Activated CD4-positive, CD25-positive, alpha-beta regulatory T cell treated with anti-CD3 and anti-CD28 coated beads, Interleukin-2, amount 50 U/mL, for 24 hours (primary cell): ENCODE measurements at regions not wholly inside any gene's neighbourhood (a gene's known extent, or its start where the extent isn't known, plus 50 kb on each side); places are given as distances from the start of the nearest gene placed in this dataset.

ENCODE experiments used
- ATAC-seq, 2 donors: fragments of 150-1000 bp; cut with Tn5 transposase; one replicate each; pipeline ENCODE4 v1.10.0; 2021; ENCODE audit warnings: mild to moderate bottlenecking in 1 of 2, moderate library complexity in 1 of 2

DNA sequence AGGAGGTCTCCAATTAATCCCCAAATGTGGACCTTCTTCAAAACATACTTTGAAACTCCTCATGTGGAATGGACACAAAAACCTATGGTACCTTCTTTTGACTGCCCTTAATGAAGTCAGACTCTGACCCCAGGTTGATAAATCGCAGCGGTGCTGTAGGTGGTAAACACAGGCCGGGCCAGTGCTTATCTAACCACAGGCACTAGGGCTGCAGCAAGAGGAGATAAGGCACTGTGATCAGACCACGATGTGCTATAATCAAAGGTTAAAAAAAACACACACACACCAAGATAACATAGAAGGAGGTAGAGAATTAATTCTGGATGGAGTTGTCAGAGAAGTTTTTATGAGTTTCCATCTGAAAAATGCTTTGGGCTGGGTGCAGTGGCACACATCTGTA is 52.3 kb upstream of the SIPA1L2 start:
- no peak for ATAC-seq

DNA sequence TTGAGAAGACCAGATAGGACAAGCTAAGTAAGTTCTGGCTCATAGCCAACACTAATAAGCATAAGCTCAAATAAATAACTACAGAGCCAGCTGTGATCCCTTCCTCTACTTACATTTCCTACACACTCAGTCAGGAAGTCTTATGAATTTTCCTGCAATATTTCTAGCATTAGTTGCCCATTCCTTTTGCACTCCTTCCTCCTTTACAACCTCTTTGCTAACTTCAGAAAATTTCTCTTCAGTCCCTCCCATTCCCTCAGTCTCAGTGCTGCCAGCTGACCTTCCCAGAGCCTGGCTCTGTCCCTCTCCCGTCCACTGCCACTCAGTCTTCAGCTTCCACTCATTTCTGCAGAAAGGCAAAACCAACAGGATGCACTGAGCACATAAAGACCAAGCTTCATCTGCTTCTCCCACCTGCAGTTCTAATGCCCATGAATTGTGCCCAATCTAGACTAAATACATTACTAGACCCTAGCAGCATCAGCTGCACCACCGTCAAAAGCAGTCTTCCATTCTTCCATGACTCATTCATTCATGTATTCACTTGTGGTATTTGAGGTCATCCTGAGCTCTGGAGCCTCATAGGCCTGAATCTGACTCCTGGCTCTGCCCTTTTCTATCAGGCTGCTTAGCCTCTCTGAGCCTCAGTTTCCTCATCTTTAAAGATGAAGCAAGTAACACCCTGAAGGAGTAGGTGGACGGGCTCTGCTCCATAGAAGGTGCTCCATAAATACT is 54.6 kb upstream of the SIPA1L2 start:
- no peak for ATAC-seq

DNA sequence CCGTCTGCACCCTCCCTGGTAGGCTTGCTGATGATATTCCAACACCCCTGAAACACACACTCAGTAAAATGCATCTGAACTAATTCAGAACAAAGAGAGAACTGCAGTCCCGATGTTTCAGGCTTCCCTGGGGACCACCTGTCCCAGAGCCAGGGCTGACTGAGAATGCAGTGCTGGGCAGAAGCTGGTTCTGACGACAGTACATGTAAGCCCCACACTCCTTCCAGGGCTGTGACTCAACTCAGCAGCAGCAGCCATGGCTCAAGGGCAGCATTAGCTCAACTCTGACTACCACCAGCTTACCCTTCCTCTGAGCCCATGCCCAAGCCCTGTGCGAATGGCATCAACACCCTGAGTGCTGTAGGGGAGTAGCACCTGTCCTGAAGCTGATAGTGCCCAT is 56.4 kb upstream of the SIPA1L2 start:
- no peak for ATAC-seq

DNA sequence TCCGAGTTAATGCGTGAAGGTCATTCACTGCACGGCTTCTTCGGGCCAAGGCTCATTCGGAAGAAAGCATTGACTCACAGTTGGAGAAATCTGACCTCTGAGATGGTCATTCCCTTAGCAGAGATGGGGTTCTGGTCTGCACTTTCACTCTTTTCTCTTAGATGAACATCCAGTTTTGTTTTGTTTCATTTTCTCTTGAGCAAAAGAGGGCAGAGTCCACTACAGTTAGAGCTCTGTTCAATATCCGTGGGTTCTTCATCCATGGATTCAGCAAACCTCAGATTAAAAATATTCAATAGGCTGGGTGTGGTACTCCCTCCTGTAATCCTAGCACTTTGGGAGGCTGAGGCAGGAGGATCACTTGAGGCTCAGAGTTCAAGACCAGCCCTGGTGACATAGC is 57.4 kb upstream of the SIPA1L2 start:
- ATAC-seq: no peak

DNA sequence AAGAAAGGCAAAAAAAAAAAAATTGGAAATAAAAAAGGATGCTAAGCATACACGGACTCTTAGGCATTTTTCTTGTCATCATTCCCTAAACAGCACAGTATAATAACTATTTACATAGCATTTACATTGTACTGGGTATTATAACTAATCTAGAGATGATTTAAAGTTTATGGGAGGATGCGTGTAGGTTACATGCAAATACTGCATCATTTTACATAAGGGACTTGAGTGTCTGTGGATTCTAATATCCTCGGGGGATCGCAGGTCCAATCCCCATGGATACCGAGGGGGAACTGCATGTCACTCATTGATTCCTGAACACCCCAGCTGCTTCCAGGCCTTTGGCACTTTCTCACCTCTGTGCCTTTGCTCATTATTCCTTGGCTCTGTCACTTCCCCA is 57.8 kb upstream of the SIPA1L2 start:
- no peak for ATAC-seq

DNA sequence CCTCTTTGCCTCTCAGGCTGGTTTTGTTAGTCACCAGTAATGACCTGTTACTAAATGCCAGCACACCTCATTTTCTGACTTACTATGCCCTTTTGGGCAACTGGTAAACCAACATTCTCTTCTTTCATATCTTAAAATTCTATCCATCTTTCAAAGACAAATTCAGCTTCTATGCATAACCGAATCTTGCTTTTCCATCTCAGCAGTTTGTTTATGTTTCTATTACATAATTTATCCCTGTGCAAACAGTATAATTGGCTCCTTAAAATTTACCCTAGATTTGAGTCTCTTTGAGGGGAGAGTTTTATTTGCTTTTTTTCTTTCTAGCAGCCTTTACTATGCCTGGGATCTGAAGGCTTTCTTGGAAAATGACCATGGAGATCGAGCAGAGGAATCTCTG is 58.5 kb upstream of the SIPA1L2 start:
- ATAC-seq: no peak

DNA sequence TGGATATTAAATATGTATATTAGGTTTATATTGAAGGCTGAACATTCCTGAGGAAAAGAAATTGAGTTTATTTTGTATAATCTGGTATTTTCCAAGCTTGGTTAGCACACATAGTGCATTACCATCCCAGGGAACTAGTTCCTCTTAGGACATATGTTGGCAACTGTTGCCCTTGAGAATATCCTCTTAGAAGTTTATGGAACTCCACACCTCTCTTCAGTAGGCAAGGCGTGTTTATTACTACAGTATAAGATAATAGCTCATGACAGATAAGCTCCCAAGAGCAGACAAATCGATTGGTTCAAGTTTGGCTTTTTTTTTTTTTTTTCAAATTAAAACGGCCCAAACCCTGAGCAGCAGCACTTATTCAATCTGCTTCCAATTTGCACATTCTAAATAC is 59.8 kb upstream of the SIPA1L2 start:
- no peak for ATAC-seq

DNA sequence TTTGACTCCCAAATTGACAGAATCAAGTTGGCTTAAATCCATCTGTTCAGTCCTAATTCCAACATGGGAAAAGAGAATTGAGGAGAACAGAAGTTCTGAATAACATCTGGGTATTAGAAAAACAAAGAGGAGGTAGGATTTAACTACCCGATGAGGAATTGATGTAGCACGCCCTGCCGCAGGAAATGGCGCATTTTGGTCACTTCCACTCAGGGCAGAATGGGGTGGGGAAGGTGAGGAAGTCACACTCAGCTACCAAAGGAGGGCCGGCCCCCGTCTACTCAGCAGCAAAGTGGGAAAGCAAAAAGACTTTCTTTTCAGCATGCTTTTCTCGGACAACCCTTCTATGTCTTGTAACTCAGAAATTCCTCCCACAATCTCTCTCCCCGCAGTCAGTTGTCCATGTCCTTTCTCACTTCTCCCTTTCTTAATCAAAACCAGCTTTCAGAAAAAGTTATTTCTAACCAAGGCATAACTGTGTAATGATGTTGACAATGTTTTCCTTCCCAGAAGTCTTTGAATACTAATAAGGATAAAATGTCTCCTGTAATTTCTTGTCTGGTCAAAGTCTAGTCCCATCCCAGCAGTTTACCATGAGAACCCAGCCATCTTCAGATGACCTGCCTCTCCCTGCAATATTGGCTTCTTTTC is 60.5 kb upstream of the SIPA1L2 start:
- ATAC-seq: no peak

DNA sequence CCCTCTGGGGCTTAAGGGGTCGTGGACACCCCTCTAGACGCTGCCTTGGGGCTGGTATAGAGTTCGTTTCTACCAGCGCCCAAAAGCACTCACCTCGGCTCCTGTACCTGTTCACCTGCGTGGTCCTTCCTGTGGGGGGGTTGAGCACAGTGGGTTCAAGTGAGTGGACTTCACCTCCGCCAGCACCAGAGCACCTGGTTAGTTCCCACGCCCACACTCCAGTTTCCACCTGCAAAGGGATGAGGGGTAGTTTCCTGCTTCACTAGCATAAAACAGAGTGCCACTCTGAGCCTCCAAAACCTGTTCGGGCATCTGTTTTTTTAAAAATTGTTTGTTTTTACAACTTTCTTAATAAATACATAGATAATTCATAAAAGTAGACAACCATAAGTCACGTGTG is 64.5 kb upstream of the SIPA1L2 start:
- no peak for ATAC-seq

DNA sequence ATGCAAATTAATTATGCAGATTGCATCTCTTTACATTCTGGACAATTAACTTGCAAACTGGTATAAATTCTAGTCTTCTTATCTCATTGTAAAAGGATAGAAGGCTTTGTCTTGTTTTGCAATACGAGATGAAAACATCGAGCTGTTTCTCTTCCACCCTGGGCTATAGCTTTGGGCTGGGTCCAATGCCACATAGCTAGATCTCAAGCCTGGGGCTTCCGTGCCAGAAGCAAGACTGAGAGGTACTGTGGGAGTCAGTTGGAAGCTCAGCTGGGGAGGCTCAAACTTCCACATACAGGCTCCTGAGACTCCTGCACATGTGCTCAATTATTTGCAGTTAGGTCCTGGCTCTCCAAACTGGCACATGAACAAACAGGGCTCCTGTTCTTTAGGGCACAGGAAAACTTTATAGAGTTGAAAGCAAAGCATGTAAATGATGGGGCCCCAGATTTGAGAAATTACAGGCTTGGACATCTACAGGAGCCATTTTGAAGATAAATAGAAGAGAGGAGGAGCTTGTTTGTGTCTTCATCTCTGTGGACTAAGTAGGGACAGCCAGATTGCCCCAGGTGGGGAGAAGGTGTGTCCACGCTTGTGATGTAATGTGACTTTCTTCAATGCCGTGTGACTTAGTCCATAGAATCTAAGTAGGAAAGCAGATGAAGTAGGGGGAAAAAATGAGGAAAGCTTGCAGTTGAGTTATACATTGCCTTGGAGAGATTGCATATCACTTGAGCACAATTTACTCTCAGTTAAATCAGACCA is 65.9 kb upstream of the SIPA1L2 start:
- ATAC-seq: no peak

DNA sequence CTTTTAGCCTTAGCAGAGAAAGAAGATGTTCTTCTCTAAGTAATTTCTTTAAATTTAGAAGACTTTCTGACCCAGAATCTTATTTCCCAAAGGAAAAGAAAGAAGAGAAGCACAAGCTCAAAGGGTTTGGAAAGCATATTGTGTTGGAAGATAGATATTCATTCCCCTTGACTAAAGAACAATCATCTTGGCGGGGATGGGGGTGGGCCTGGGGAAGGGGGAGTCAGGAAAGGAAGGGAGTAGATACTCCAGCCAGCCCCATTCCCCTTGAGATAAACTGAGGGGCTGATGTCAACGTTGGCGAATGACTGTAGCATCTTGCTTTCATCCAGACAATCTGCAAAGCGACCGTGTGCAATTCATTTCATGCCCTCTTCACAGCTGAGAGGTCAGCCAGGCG is 66.5 kb upstream of the SIPA1L2 start:
- no peak for ATAC-seq

DNA sequence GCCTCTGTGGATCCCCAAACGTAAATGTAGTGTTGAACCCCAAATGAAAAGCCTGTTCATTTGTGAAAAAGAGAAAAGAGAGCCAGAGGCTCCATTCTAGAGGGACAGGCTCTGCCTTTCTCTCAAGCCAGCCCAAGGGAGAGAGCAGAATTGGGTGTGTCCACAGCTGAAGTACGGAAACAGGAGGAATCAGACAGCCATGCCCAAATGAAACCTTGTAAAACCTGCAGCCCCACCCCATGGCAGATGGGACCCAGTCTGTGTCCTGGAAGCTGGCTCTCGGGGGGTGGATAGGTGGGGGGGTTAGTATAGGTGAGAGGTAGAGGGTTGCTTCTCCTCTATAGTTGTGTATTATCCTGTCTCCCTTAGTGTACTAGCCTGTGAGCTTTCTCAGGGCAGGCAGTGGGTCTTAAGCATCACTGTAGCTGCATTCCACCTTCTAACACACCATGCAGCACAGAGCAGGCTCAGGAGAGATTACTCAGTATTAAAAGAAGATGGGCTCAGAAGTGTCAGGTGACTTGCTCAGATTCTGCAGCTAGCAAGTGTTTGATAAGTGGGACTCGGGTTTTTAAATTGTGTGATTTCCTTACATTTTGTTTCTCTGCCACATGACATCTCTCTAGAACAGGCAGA is 67.4 kb upstream of the SIPA1L2 start:
- no peak for ATAC-seq

DNA sequence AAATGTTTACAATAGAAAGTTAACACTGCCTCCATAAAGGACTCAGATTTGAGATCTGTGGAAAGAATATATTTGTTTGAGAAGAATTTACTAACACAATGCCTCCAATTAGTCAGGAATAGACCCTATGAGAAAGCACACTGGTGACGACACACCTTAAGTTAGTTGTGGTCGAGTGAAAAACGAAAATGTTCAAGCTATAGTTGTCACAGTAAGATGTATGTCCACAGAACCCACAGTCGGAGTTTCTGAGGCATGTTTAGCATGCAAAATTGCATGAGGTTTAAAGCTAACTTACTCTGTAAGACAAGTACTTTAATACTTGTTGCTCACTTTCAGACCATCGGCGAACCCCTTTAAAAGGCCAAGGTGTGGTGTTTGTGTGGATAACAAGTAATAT is 69.9 kb upstream of the SIPA1L2 start:
- no peak for ATAC-seq

DNA sequence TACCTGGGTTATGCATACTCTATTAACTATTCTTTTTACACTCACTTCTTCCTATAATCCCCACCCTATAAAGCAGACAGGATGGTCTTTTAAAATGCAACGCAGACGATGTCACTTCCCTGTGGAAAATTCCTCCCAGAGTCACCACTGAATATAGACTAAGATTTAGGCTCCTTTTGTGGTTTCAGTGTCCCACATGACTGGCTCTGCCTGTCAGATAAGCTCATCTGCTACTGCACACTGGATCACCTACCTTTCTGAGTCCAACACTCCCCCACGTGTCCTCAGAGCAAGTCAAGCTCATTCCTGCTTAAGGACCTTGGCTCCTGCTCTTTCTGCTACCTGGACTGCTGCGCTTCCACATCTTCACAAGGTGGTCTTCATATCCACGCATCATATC is 73.0 kb upstream of the SIPA1L2 start:
- ATAC-seq: no peak

DNA sequence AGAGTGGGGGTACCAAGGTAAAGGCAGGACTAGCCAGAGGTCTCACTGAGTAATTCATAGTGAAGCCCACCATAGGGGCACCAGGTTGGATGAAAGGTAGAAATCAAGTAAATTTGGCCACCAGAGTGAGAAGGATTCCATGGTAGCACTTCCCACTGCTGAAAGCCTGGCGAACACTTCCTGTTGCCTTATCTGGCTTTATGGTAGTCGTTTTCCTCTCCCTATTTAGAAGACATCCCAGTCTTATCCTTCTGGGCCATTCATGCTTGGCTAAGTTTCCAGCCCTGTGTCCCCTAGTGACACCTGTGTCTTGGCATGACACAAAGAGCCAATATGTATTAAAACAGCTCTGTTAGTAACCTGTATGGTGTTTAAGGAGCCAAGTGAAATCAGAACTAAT is 74.3 kb upstream of the SIPA1L2 start:
- ATAC-seq: no peak

DNA sequence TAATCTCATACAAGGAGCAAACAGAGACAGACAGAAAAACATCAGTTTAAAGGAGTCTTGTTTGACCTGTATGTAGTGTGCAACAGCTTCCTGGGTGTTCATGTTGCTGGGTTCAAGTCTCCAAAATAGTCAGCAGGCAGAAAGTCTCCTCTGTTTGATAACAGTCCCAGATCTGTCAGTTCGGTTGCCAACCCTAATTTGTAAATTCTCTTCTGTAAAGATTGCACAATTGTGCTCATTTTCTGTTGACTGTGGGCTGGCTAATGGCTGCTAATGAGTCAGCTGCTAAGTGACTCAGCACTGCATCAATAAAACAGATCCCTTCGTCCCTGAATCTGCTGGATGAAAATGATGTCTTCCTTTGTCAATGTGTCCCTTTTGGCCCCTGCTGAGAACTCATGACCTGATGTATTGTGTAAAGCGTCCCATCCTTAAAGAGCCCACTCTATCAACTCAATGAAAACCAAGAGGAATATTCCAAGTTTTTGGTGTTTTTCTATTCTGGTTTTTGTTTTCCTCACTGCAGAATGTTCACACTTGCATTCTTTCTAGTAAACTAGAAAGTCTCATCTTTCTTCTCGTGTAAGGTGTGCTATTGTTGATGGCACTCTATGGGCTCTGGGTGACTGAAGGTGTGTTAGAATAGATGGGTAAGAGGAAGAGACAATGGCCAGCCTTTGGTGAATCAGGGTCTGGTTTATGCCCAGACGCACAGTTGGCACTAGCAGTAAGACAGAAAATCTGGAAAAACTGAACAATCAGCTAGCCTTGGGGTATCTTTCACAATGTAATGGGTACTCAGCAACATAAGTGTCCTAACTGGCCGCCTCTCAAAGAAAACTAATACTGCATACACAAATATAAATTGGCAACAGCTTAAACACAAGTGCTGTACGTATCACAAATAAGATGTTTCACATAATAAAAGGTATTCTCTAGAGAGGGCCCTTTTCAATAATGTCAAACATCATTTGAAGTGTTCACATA is 75.1 kb upstream of the SIPA1L2 start:
- peak in 1 of 2 donors; percentile 55 for ATAC-seq

DNA sequence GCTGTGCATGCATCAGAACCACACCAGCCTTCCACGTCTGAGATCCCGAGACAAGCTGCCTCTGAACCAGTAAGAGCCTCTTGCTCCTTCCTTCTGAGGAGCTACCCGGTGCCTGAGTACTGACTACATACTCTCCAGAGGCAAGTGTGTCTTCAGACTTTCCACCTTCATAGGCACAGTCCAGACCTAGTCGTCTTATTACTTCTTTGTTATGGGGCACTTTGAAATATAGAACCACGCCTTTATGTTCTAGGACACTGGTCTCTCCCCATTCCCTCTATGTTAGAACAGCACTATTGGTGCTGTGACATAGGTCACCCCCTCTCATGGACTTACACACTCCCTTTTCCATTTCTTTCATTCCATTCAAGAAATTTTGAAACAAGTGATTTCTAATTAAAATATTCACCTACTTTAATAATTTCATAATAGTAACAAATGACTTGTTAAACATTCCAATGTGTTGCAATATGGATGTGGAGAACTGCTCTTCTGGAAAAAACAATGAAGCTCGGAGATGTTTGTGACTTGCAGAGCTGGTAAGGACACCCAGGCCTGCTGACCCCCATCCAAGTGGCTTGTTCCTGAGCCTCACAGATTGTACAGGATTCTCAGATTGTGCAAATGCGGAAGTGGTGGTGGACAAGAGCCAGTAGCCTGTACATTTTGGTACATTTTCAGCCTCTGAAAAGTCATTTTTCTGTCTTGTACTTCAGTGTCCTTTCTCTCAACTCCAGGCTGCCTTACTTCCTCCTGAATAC is 76.1 kb upstream of the SIPA1L2 start:
- no peak for ATAC-seq

DNA sequence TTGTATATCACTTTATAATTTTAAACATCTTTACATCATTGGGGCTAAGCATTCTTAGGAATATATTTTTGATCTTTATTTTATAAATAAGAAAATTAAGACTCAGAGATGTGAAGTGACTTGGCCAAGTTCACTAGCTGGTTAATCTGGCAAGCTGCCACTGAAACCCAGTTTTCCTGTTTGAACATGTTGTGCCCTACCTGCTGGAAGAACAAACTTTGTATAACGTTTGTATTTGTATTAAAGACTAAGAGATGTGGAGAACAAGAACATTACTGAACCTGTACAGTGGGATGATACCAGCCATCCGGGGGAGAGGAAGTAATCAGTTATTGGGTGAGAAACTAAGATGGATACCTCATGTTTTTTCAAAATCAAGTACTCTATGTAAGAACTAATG is 77.2 kb upstream of the SIPA1L2 start:
- no peak for ATAC-seq

DNA sequence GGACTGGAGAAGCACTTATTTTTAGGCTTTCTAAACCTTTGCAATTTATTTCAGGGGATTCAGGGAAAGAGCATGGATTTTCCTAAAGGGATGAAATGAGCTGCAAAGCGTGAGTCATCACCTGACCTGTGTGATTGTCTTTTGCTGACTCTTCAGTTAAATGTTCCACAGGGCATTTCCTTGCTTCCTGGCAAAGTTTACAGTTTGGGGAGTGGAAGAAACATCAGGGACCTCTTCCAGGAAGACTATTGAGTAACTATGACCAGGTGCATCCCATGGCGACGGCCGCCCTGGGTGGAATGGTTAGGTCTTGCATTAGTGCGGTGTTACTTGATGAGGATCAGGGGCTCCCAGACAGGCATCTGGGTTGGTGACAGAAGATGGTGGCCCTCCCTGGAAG is 79.5 kb upstream of the SIPA1L2 start:
- ATAC-seq: no peak

DNA sequence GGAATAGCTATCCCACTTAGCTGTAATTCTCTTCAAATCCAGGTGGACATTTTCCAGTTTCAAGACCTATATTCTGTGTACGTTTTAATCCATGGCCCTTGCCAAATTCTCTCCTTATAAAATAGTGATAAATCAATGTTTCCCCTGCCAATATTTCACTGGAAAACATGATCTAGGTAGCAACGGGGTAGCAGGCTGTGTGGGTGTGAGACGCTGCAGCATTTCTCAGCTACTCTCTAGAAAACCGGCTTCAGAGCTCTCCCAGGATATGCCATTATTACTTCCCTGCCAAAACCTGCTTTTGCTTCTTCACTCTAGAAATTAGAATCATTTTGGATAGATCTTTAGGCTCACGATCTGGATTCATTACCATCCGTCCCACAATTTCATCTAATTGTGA is 82.1 kb upstream of the SIPA1L2 start:
- ATAC-seq: no peak

DNA sequence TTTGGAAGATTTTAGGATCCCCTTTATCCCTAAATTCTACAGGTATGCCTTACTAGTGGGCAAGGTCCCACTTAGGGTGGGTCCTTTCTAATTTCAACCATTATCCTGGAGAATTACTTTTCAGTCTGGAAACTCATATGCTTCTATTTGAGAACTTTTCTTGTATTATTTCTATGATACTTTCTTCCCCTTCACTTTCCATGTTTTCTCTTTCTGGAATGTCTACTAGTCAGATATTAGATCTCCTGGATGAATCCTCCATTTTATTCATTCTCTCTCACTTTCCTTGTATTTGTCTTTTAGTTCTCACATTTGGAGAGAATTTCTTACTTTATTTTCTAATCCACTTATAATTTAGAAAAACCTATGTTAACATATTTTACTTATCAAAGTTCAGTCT is 83.9 kb upstream of the SIPA1L2 start:
- ATAC-seq: no peak

DNA sequence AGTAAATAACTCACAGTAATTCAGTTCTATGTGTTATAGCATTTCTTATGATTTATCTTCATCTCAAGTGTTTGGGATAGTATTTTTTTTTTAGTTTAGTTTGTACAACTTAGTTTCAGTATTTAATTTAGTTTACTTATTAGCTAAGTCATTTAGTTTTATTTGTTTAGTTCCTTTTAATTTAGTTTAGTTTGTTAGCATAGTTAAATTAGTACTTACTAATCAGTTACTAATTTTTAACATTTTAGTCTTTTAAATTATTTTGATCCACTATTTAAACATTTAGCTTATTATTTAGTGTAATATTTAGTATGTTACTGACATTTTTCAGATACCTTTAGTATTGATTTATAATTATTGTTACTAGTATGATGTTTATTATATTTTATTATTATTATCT is 85.2 kb upstream of the SIPA1L2 start:
- no peak for ATAC-seq
